Left hindlimb (tissue), 1 donor: ENCODE measurements at regions not wholly inside any gene's neighbourhood (a gene's known extent, or its start where the extent isn't known, plus 50 kb on each side); places are given as distances from the start of the nearest gene placed in this dataset.

ENCODE experiments used
- DNase-seq: peaks from one replicate; pipeline ENCODE4 v3.0.0-alpha.2; 2018

- DNase-seq = no peak
These were observed 390.3 kb downstream of the HHIPL2 start for GRCh38 chr1:222157612-222158011.

- no peak for DNase-seq
These were observed 398.3 kb upstream of the DUSP10 start for GRCh38 chr1:222140206-222140605.

GRCh38 chr1:222138095-222138494 lies 396.2 kb upstream of the DUSP10 start:
- DNase-seq = no peak

GRCh38 chr1:222136869-222137268 lies 395.0 kb upstream of the DUSP10 start:
- no peak for DNase-seq

GRCh38 chr1:222129041-222129440 lies 387.2 kb upstream of the DUSP10 start:
- DNase-seq = no peak

- no peak for DNase-seq
These were observed 385.8 kb upstream of the DUSP10 start for GRCh38 chr1:222127526-222128152.

- no peak for DNase-seq
These were observed 385.2 kb upstream of the DUSP10 start for GRCh38 chr1:222127096-222127495.

GRCh38 chr1:222126052-222126451 lies 384.2 kb upstream of the DUSP10 start:
- no peak for DNase-seq

- no peak for DNase-seq
These were observed 382.7 kb upstream of the DUSP10 start for GRCh38 chr1:222124602-222125001.

GRCh38 chr1:222123111-222123510 lies 381.2 kb upstream of the DUSP10 start:
- no peak for DNase-seq

- no peak for DNase-seq
These were observed 375.9 kb upstream of the DUSP10 start for GRCh38 chr1:222117809-222118208.

- DNase-seq = no peak
These were observed 372.8 kb upstream of the DUSP10 start for GRCh38 chr1:222114536-222115156.

- DNase-seq = no peak
These were observed 367.9 kb upstream of the DUSP10 start for GRCh38 chr1:222109836-222110235.

- no peak for DNase-seq
These were observed 366.1 kb upstream of the DUSP10 start for GRCh38 chr1:222107975-222108374.

GRCh38 chr1:222107267-222107666 lies 365.4 kb upstream of the DUSP10 start:
- no peak for DNase-seq

GRCh38 chr1:222106377-222106776 lies 364.5 kb upstream of the DUSP10 start:
- no peak for DNase-seq

GRCh38 chr1:222105861-222106260 lies 364.0 kb upstream of the DUSP10 start:
- DNase-seq = no peak

- no peak for DNase-seq
These were observed 363.5 kb upstream of the DUSP10 start for GRCh38 chr1:222105393-222105737.

GRCh38 chr1:222104694-222105392 lies 363.0 kb upstream of the DUSP10 start:
- no peak for DNase-seq

- DNase-seq = no peak
These were observed 362.2 kb upstream of the DUSP10 start for GRCh38 chr1:222104097-222104496.

GRCh38 chr1:222099746-222100145 lies 357.9 kb upstream of the DUSP10 start:
- no peak for DNase-seq

GRCh38 chr1:222098404-222098803 lies 356.5 kb upstream of the DUSP10 start:
- DNase-seq = no peak

- no peak for DNase-seq
These were observed 355.7 kb upstream of the DUSP10 start for GRCh38 chr1:222097588-222097987.

GRCh38 chr1:222096883-222097282 lies 355.0 kb upstream of the DUSP10 start:
- DNase-seq = no peak

- no peak for DNase-seq
These were observed 354.5 kb upstream of the DUSP10 start for GRCh38 chr1:222096476-222096772.
